Umbilical cord (tissue), 1 donor: ENCODE measurements at regions not wholly inside any gene's neighbourhood (a gene's known extent, or its start where the extent isn't known, plus 50 kb on each side); places are given as distances from the start of the nearest gene placed in this dataset.
A peak's percentile ranks its signal among the peaks of the same experiment; 100 is the strongest.
"Not testable (repeated sequence)": the region's sequence is repeated elsewhere in the genome, so short reads cannot be mapped to it uniquely, and the experiment has no call there.

Experiments
- DNase-seq: peaks from one replicate; pipeline ENCODE4 v3.0.0-alpha.2; 2015; ENCODE audit warnings: low spot score

DNA sequence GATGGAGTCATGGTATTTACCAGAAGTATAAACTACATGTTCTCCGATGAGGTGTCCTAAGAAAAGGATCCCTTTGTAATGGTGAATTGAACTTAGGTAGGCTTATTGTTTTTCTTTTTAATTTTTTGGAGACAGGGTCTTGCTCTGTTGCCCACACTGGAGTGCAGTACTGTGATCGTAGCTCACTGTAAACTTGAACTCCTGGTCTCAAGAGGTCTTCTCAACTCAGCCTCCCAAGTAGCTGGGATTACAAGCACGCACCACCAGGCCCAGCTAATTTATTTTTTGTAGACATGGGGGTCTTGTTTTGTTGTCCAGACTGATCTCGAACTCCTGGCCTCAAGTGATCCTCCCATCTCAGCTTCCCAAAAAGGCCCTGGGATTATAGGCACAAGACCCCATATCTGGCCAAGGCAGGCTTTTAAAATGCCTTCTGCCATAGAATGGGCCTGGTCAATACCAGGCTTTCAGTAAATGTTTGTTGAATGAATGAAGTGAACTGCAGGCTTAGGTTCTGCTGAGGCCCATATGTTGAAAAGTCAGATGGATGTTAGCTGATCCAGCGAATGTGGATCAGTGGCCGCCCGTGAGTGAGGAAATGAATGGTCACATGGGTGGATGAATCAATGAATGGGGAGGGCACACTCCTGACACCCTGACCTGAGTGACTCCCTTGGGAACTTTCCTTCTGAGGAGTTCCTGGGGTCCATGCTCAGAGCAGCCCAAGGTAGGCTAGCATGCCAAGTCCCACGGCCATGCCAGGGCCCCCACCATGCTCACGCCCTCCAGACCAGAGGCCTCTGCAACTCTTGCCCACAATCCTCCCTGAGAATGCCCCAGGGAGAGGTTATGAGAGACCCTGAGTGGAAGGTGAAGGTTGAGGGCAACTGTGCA lies 118.0 kb upstream of the MYCN start:
- no peak for DNase-seq

DNA sequence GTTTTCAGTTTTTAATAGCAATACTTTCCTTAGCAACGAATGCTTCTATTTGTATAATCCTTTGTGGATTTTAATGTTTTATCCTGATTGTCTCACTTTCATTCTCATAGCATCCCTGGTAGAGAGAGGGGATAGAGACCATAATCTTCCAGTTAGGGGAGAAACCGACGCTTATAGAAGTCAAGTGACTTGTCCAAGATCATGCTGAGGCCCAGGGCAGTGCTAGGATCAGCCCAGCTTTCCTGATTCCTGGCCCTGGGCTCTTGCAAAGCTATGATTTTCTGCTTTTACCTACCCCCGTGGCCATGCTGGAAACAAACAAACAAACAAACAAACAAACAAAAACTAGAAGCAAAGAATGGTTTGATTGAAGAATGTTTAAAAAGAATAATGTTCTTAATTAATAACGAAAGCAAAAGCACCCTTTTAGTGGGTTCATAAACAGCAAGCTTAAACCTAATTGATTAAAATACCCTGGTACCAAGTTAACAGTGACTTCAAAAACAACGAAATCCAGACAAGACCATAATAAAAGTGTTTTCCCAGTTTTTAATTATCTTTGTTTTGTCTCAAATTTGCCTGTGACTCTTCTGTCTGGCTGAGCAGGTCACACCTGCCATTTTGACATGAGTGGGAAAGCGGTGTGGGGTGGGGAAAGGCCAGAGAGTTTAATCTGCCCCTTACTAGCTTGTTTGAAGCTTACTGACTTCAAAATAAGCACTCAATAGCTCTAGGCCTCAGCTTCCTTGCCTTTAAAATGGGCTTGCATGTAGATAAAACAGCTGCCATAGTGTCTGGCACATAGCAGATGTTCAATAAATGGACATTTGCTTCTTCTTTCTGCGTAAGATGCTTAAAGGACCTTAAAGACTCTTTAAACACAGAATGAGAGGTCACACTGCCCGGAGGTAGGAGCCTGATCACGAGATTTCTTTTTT lies 116.6 kb upstream of the MYCN start:
- no peak for DNase-seq

DNA sequence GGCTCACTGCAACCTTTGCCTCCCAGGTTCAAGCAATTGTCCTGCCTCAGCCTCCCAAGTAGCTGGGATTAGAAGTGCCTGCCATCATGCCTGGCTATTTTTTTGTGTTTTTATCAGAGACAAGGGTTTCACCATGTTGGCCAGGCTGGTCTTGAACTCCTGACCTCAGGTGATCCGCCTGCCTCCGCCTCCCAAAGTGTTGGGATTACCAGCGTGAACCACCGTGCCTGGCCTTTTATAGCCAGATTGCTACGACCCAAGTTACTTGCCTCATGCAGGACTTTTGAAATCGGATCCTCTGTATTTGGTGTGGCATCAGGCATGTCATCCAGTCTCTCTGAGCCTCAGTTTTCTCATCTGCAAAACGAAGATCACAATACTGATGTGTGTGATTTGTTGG lies 115.9 kb upstream of the MYCN start:
- DNase-seq, result not testable (repeated sequence)

DNA sequence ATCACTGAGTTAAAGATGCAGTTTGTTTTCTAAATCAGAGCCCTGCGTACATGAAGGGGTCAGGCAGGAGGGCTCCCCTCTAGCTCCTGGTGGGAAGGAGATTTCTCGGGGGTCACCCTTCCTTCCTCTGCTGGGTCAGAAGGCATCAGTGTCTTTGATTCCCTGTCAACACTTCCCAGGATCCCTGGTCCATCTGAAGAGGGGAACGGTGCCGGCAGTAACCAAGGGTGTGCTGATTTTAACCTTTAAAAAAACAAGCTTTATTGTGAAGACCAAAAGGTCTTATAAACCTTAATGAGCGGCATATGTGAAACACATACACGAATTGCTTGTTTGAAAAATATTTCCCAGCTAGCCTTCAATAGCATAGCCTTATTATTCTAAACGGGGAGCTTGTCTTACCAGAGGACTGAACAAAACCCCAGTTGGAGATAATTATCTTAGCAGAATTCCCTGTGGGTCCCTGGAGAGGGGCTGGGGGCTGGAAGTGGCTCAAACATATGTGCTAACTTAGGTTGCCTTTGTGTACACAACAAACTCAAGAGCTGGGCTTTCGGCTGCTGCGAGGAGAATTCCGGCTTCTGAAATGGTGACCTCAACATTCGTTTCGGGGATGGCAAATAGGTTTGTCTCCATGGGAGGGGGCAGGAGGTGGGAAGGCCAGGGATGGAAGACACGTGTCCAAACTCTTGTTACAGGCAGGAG lies 114.9 kb upstream of the MYCN start:
- DNase-seq, result no peak

DNA sequence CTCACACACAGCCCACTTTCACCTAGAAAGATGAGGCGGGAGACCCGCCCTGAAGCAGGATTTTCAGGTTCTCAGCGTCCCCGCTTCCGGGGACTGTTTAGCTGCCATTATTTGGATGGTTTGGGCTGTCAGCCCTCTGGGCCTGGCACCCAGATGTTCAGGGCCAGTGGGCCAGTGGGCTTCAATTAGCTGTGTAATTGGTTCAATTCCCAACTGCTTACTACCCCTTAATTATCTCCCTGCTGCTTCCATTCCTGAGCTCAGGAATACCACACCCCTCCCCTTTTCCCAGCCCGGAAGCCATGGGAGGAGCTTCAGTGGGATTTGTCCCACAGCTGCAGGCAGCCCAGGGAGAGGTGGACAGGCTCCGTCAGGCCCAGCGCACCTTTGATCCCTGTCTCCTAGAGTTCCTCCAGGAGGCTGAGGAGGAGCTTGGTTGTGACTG lies 114.1 kb upstream of the MYCN start:
- peak; percentile 5 for DNase-seq

DNA sequence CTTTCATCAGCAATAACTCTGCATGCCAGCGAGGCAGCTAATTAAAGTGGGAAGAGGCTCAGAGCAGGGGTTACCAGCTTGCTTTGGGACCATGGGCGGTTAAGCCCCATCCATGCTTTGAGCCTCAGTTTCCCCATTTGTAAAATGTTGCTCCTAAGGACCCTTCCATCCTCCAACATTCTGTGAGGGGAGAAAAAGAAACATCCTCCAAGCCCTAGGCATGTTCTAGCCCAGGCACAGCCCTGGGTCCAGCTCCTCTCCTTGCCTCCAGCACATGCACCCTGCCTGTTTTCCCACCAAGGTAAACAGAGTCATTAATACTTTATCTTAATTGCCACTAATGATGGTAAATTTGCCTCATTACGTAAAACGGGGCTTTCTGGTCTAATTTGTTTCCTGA lies 113.3 kb upstream of the MYCN start:
- no peak for DNase-seq

DNA sequence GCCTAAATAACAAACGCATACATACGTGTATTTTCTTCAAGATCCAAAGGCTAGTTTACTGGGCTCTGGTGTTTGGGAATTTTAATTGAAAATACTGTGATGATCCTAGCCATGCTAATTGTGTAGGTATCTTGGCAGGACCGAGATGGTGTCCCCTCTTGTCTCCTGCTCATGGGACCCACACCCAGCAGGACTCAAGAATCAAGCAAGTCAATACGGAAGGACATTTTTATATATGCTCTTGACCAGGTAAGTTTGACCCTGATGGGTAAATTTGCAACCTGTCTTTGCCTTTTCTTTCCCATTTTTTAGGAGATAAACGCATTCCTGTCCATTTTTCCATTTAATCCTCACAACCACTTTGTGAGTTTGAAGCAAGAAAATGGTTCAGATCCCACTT lies 111.8 kb upstream of the MYCN start:
- DNase-seq, result no peak

DNA sequence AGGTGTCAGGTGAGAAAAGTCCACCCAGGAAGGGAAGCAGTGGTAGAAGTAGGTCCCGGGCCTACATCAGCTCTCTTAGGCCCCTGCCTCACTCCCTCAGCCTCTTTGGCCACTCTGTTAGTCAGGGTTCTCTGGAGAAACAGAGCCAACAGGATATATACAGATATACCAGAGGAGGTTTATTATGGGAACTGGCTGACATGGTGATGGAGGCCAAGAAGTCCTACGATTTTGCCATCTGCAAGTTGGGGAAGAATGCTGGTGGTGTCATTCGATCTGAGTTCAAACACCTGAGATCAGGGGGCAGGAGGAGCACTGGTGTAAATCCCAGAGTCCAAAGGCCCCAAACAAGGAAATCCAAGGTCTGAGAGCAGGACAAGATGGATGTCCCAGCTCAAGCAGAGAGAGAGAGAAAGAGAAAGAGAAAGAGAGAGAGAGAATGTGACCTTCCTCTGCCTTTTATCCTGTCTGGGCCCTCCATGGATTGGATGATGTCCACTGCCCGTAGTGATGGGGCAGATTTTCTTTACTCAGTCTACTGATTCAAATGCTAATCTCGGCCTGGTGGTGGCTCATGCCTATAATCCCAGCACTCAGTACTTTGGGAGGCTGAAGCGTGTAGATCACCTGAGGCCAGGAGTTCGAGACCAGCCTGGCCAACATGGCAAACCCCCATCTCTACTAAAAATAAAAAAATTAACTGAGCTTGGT lies 111.1 kb upstream of the MYCN start:
- DNase-seq, result no peak

DNA sequence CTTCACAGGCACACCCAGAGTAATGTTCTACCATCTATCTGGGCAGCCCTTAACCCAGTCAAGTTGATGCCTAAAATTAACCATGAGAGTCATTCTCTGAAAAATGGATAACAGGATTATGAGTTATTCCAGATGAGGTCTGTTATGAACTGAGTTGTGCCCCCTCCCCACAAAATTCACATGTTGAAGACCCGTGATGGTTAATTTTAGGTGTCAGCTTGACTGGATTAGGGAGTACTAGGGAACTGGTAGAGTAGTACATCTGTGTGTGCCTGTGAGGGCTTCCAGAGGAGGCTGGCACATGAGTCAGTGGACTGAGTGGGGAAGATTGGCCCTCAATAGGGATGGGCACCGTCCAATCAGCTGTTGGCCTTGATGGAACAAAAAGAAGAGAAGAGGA lies 110.4 kb upstream of the MYCN start:
- DNase-seq, result no peak

DNA sequence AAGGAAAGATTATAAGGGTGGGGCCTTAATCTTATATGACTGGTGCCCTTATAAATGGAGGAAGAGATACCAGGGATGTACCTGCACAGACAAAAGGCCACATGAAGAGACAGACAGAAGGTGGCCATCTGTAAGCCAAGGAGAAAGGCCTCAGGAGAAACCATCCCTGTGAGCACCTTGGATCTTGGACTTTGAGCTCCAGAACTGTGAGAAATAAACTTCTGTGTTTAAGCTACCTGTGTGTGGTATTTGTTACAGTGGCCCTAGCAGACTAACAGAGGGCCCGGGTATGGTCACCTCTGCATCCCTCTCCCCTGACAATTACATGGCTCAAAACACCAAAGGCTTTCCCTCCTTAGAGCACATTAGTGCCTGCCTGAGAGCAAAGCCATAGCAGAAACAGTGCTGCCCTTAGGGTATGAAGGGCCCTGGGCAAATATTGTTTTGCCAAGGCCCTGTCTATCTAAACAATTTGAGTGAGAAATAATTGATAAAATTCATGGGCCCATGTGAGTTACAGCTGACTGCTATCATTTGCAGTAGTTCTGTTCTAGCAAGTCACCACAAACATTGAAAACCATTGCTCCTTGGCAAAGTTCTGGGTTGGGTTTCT lies 109.3 kb upstream of the MYCN start:
- DNase-seq, result no peak

DNA sequence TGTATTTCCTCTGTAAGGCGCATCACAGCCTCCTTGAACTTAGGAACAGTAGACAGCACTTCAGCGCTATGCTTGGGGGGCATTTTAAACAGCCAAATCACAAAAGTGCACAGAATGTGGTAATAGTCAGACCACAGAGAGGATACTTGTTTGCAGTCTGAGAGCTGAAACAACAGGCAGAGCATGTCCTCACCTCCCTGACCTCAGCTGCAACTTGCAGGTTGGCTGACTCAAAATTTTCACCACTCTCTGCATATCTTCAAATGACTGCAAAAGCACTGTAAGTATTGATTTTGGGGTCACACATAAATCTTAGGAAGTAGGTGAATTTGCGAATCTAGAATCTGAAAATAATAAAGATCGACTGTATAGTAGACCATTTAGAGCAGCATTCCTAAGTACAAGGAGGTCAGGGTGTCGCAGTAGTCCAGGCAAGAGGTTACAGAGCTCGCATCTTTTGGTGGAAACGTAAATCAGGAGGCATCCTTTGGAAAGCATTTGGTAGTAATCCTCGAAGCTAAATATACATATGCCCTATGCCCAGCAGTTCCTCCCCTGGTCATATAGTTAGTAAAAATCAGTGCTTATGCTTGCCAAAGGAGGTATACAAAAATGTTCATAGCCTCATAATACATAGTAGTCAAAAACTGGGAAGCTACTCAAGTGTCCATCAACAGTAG lies 108.2 kb upstream of the MYCN start:
- DNase-seq, result no peak

DNA sequence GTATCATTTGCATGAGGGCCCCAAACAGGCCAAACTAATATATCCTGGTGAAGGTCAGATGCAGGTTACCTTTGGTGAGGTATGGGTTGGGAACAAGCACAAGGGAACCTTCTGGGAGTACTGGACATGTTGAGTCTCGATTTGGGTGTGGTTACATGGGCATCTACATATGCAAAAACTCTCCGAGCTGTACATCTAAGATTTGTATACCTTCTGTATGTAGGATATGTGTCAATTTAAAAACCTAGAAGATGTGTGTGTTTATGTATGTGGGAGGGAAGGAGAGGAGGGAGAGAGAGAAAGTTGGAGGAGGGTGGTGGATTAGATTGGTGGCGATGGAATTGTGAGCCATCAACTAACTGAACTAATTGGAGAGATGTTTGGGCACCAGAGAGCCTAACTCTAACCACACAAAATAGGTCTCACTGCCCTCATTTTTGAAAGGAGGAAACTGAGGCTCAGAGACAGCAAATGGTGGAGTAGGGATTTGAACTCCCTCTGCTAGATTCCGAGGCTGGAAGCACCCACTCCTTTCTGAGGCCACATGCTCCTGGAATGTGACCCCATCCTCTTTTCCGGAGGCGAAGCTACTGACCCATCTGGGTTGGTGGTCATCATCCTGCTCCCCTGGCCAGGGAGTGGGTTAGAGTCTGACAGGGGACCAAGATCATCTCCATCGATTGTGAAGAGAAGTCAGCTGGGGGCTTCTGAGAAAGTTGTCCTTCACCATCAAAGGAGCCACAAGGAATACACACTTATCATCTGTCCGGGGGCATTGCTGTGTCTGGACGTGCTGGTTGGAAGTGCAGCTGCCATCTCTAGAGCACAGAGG lies 107.3 kb upstream of the MYCN start:
- no peak for DNase-seq

DNA sequence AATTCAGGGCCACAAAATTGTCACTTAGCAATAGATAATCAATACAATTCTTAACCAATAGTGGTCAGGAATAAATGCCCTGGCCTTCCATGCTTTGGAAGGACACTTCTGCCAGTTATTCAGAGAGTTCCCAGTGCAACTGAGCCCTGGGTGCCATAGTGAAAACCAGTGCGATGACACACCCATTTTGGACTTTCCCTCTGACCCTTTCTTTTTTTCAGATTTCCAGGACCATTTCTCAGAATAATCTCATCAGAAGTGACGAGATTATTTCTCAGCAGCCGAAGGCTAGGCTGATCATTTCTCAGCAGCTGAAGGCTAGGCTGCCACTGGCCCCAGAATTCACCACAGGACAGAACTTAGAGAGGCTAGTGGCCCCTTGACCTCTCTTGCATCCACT lies 106.6 kb upstream of the MYCN start:
- no peak for DNase-seq

DNA sequence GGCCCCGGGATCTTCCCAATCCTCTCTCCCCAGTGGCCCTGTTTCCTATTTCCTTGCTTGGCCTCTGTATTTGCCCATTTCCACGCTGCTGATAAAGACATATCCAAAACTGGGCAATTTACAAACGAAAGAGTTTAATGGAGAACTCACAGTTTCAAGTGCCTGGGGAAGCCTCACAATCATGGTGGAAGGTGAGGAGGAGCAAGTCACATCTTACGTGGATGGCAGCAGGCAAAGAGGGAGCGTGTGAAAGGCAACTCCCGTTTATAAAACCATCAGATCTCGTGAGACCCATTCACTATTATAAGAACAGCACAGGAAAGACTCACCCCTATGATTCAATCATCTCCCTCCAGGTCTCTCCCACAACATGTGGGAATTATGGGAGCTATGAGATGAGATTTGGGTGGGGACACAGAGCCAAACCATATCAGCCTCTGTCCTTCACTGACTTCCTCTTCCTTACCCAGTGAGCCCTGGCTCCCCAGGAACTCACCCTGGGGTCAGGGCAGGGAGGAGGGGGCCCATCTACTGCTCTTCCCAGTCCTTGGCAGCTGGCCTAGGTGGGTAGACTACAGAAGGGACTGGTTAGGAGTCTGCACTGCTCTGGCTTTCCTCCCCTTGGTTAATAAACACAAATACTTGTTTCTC lies 105.8 kb upstream of the MYCN start:
- DNase-seq, result no peak

DNA sequence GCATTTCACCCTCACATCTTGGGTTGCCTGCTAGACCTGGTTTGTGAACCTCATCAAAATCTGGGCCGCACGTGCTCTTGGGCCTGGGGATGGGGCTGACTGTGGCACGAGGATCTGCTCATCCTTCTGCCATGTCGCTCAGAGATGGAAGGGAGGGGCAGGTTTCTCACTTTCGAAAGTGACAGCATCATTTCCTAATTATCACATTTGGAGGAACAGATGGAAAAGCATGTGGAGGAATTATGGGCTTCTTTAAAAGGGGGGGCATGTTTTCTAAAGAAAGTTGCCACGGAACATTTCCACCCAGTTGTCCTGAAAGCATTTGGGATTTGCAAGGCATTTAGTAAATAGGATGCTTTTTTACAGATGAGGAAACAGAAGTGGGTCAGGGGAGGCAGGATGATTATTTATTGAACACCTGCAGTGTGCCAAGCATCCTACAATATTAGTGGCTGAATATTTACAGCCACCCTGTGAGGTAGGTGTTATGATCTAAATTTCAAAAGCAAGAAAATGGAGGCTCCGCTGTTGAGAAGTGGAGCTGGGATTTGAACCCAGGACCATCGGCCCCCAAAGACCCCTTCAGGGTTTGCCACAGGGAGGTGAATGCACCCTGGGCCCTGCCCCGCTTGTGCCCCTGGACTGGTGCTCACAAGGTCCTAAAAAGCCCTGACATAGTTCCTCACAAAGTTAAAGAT lies 104.2 kb upstream of the MYCN start:
- DNase-seq, result no peak

DNA sequence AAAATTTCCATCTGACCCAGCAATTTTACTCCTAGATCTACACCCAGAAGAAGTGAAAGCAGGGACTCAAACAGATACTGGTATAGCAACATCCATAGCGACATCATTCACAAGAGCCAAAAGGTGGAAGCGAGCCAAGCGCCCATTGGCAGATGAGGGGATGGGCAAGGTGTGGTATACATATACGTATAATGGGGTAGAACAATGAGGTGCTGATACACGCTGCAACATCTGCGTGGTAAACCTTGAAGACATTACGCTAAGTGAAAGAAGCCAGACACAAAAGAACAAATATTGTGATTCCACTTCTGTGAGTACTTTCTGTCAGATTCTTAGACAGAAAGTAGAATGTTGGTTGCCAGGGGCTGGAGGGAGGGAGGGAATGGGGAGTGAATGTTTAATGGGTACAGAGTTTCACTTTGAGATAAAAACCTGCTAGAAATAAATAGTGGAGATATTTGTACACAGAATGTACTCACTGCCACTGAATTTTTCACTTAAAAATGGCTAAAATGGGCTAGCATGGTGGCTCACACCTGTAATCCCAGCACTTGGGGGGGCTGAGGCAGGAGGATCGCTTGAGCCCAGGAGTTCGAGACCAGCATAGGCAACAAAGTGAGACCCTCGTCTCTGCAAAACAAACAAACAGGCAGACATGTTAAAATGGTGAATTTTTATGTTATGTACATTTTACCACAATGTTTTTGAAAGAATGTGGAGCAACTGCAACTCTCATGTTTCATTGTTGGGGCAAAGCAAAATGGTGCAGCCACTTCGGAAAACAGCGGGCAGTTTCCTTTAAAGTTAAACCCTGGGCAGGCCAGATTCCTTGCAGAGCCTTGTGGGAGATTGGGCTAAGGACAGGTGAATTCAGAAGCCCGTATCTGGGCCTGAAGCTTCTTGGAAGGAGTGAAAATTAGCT lies 103.4 kb upstream of the MYCN start:
- DNase-seq, result no peak

DNA sequence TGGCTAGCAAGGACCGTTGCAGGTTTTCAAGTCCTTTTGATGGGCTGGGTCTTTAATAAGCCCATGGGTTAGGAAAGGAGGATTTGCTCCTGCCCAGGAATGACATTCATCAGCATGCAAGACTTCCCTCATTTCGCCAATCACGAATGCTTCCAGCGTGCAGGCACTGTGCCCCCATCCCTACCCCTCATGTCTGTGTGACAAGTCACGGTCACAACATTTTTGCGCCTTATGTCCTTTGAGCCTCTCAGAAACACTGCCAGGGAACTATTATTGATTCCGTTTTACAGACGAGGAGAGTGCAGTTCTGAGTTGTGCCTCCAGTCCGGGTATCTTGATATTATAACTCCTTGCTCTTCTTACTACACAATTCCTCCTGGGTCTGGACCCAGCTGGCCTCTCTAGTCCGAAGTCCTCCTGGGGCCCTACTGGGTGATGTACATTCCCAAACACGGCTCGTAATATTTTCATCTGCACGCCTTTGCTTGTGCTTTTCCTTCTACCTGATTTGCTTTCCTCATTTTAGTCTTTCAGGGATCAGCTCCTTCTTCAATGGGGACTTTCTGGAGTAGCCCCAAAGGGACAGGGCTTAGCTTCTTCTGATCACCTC lies 101.8 kb upstream of the MYCN start:
- DNase-seq, result no peak
